AG04450 (cell line): ENCODE measurements at regions not wholly inside any gene's neighbourhood (a gene's known extent, or its start where the extent isn't known, plus 50 kb on each side); places are given as distances from the start of the nearest gene placed in this dataset.

Experiments
- CTCF ChIA-PET: fragments of 300-600, 350-600 bp; formaldehyde crosslinking; extraction: SDS; loops from one replicate; lab custom pipeline; 2022; ENCODE audit warnings: antibody characterized with exemption, inconsistent platforms; lab: Charles Lee
- POLR2A ChIA-PET: fragments of 350-600 bp; formaldehyde crosslinking; extraction: SDS; loops from one replicate; lab custom pipeline; 2021; ENCODE audit warnings: antibody characterized with exemption, inconsistent platforms; lab: Yijun Ruan, JAX
- DNase-seq: peaks from one replicate; pipeline ENCODE4 v3.0.0-alpha.2; 2011; ENCODE audit warnings: low read depth, low spot score
- H3K27ac ChIP-seq: one replicate; pipeline ENCODE4 v1.5.1; 2012; ENCODE audit warnings: low read depth, low read length, control low read depth
- H3K27me3 ChIP-seq: one replicate; pipeline ENCODE4 v1.6.0; 2012; ENCODE audit warnings: low read length; ENCODE audit not compliant: control insufficient read depth, insufficient read depth
- H3K4me3 ChIP-seq: 2 replicates; pipeline ENCODE4 v1.5.1; 2011; ENCODE audit warnings: mild to moderate bottlenecking, low read depth, low read length, control low read depth
- H3K9me3 ChIP-seq: 2 replicates; pipeline ENCODE4 v1.5.1; 2012; ENCODE audit warnings: low read length; ENCODE audit not compliant: control insufficient read depth, insufficient read depth
- CTCF ChIP-seq: IDR thresholded peaks from 2 replicates; pipeline ENCODE4 v1.5.1; 2011; ENCODE audit warnings: low read depth, low read length, control low read depth, inconsistent platforms

GRCh38 chr5:108634010-108634616 is 113.6 kb upstream of the FER start:
- Histone ChIP-seq H3K27ac (no peak overlapping the region), H3K27me3 (no peaks in the 10 kb centered on the region), H3K4me3 (no peak overlapping the region), H3K9me3 (no peaks in the 10 kb centered on the region)
- no peak for DNase-seq
- CTCF ChIA-PET = interaction anchor here (2.3 kb wide), 1 partner anchor 8 kb away, joined by 10 read pairs; no protein-coding TSS in a partner anchor
- TF ChIP-seq CTCF = no peak
- POLR2A ChIA-PET = no interaction called here

- no peak overlapping the region for H3K27ac ChIP-seq
- CTCF ChIA-PET = interaction anchor here (1.3 to 1.6 kb wide), 3 partner anchors 8 to 33 kb away, joined by 3 to 9 read pairs (median 4); no protein-coding TSS in a partner anchor
- no peaks in the 10 kb centered on the region for H3K9me3 ChIP-seq
- TF ChIP-seq CTCF = no peak
- POLR2A ChIA-PET = no interaction called here
- DNase-seq = no peak
- no peak overlapping the region for H3K4me3 ChIP-seq
- H3K27me3 ChIP-seq = no peaks in the 10 kb centered on the region
Measured at GRCh38 chr5:108629779-108630528, 117.7 kb upstream of the FER start.

- Histone ChIP-seq H3K4me3 (no peak overlapping the region), H3K27ac (no peak overlapping the region), H3K9me3 (no peaks in the 10 kb centered on the region), H3K27me3 (no peaks in the 10 kb centered on the region)
- ChIA-PET POLR2A (no interaction called here), CTCF (interaction anchor here (1.6 kb wide), 1 partner anchor 16 kb away, joined by 6 read pairs; no protein-coding TSS in a partner anchor)
- TF ChIP-seq CTCF = no peak
- no peak for DNase-seq
Measured at GRCh38 chr5:108625654-108626053, 122.0 kb upstream of the FER start.

GRCh38 chr5:108623826-108624225 is 123.9 kb upstream of the FER start:
- ChIA-PET POLR2A (no interaction called here), CTCF (no interaction called here)
- DNase-seq = no peak
- TF ChIP-seq CTCF = no peak
- Histone ChIP-seq H3K4me3 (no peak overlapping the region), H3K27me3 (no peaks in the 10 kb centered on the region), H3K27ac (no peak overlapping the region), H3K9me3 (no peaks in the 10 kb centered on the region)

GRCh38 chr5:108620516-108620915 is 127.2 kb upstream of the FER start:
- Histone ChIP-seq H3K27ac (no peak overlapping the region), H3K9me3 (no peaks in the 10 kb centered on the region), H3K4me3 (no peak overlapping the region), H3K27me3 (no peaks in the 10 kb centered on the region)
- DNase-seq = no peak
- no peak for TF ChIP-seq CTCF
- ChIA-PET POLR2A (no interaction called here), CTCF (no interaction called here)
